ENCODE measurements at regions not wholly inside any gene's neighbourhood (a gene's known extent, or its start where the extent isn't known, plus 50 kb on each side); places are given as distances from the start of the nearest gene placed in this dataset.

DNA sequence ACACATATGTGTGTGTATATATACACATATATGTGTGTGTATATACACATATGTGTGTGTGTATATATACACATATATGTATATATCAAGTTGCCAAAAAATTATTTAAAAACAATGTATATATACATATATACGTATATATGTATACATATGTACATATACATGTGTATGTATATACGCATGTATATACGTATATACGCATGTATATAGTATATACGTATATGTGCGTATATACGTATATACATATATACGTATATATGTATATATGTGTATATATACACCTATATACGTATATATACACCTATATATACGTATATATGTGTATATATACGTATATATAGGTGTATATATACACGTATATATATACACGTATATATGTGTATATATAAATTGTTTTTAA is 57.0 kb upstream of the ZNF644 start:
- TF ChIP-seq CTCF (IDR thresholded peaks at IDR 0.05; ENCODE audit: low read depth, low read length) (no peak), POLR2A (IDR thresholded peaks at IDR 0.05; ENCODE audit: extremely low read depth, insufficient read length) (no peak)
- TF ChIP-seq, protein P1, sequence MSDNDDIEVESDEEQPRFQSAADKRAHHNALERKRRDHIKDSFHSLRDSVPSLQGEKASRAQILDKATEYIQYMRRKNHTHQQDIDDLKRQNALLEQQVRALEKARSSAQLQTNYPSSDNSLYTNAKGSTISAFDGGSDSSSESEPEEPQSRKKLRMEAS (IDR thresholded peaks at IDR 0.05; ENCODE audit: low read depth, low read length), result no peak
